H1 (cell line): ENCODE measurements at regions not wholly inside any gene's neighbourhood (a gene's known extent, or its start where the extent isn't known, plus 50 kb on each side); places are given as distances from the start of the nearest gene placed in this dataset.

ENCODE experiments used
- CTCF ChIA-PET: fragments of 300-600 bp; sonication (Branson Sonifier 250); formaldehyde crosslinking; loops from one replicate; lab custom pipeline; 2021; ENCODE audit not compliant: partially characterized antibody; lab: Charles Lee
- POLR2A ChIA-PET: fragments of 300-600 bp; sonication (Branson Sonifier 250); formaldehyde crosslinking; loops from one replicate; lab custom pipeline; 2021; ENCODE audit warnings: inconsistent platforms; ENCODE audit not compliant: partially characterized antibody; lab: Charles Lee
- DNase-seq, 2 experiments: peaks; one replicate each; pipeline versions ENCODE4 v3.0.0 to v3.0.0-alpha.2; 2010 to 2022; ENCODE audit warnings: low spot score in 2 of 2, low read depth in 1 of 2, mixed read lengths in 1 of 2
- FAIRE-seq: peaks from 2 replicates; lab custom pipeline; 2011; peaks lifted over from hg19 to GRCh38; lab: Jason Lieb, UNC
- H2AFZ ChIP-seq: 2 replicates; pipeline ENCODE4 v1.8.1; 2012; ENCODE audit warnings: low read length, inconsistent platforms
- H2AK5ac ChIP-seq: 2 replicates; pipeline ENCODE4 v1.6.1; 2013; ENCODE audit warnings: low read depth, low read length
- H2BK120ac ChIP-seq: replicated peaks from 2 replicates; pipeline ENCODE3; 2013; ENCODE audit warnings: low read depth, low read length, inconsistent platforms
- H2BK12ac ChIP-seq: 2 replicates; pipeline ENCODE4 v1.6.1; 2013; ENCODE audit warnings: low read depth, low read length
- H2BK15ac ChIP-seq: 2 replicates; pipeline ENCODE4 v1.6.1; 2013; ENCODE audit warnings: low read length
- H2BK20ac ChIP-seq: 2 replicates; pipeline ENCODE4 v1.6.1; 2013; ENCODE audit warnings: low read length
- H2BK5ac ChIP-seq: 2 replicates; pipeline ENCODE4 v1.6.1; 2013; ENCODE audit warnings: low read depth, low read length
- H3K14ac ChIP-seq: 2 replicates; pipeline ENCODE4 v1.6.1; 2013; ENCODE audit warnings: inconsistent platforms; ENCODE audit not compliant: insufficient read length
- H3K18ac ChIP-seq: 2 replicates; pipeline ENCODE4 v1.6.1; 2013; ENCODE audit warnings: low read length; ENCODE audit errors: extremely low read depth
- H3K23ac ChIP-seq: 2 replicates; pipeline ENCODE4 v1.6.1; 2013; ENCODE audit warnings: inconsistent platforms; ENCODE audit not compliant: insufficient read length
- H3K23me2 ChIP-seq: 2 replicates; pipeline ENCODE4 v1.6.1; 2013; ENCODE audit warnings: low read depth, low read length
- H3K27ac ChIP-seq: 2 replicates; pipeline ENCODE4 v1.6.1; 2011; ENCODE audit warnings: low read depth, low read length, inconsistent platforms
- H3K27me3 ChIP-seq, 4 experiments: replicated peaks in 1 of 4; 1 replicate in 1 of 4; 2 replicates in 3 of 4; pipeline versions ENCODE4 v1.6.1 to v1.8.1; 2011 to 2013; ENCODE audit warnings: low read length in 3 of 4, mild to moderate bottlenecking in 3 of 4, inconsistent platforms in 2 of 4, mixed read lengths in 2 of 4, moderate library complexity in 1 of 4; ENCODE audit not compliant: control insufficient read depth in 3 of 4, insufficient read depth in 3 of 4; ENCODE audit errors: extremely low read depth in 1 of 4
- H3K36me3 ChIP-seq, 4 experiments: 2 replicates each; pipeline versions ENCODE4 v1.6.1 to v1.8.1; 2011 to 2013; ENCODE audit warnings: mild to moderate bottlenecking in 4 of 4, low read length in 3 of 4, moderate library complexity in 2 of 4, control low read depth in 1 of 4, inconsistent platforms in 1 of 4; ENCODE audit not compliant: insufficient read depth in 4 of 4, control insufficient read depth in 2 of 4
- H3K4ac ChIP-seq: replicated peaks from 2 replicates; pipeline ENCODE3; 2013; ENCODE audit warnings: low read length, low read depth, mixed read lengths, inconsistent platforms; ENCODE audit not compliant: insufficient read length
- H3K4me1 ChIP-seq, 4 experiments: replicated peaks in 1 of 4; 1 replicate in 1 of 4; 2 replicates in 3 of 4; pipeline versions ENCODE4 v1.6.1 to v1.8.1; 2011 to 2013; ENCODE audit warnings: low read length in 3 of 4, inconsistent platforms in 2 of 4, mixed read lengths in 1 of 4; ENCODE audit not compliant: insufficient read depth in 4 of 4, control insufficient read depth in 3 of 4
- H3K4me2 ChIP-seq, 2 experiments: 2 replicates each; pipeline versions ENCODE4 v1.6.1 to v1.8.1; 2011 to 2013; ENCODE audit warnings: low read depth in 2 of 2, low read length in 2 of 2, control low read depth in 1 of 2, inconsistent platforms in 1 of 2, mild to moderate bottlenecking in 1 of 2; ENCODE audit not compliant: insufficient read depth in 1 of 2
- H3K4me3 ChIP-seq, 4 experiments: fragments of 200-600, 300-600 bp in 1 of 4; sonication (generic), shearing (Covaris generic), sonication (Bioruptor Twin) in 1 of 4; 2 replicates each; pipeline versions ENCODE4 v1.5.1 to v1.8.1; 2011 to 2016; ENCODE audit warnings: low read length in 4 of 4, low read depth in 3 of 4, control low read depth in 2 of 4, inconsistent platforms in 2 of 4, mild to moderate bottlenecking in 2 of 4, mixed read lengths in 1 of 4, moderate library complexity in 1 of 4; ENCODE audit not compliant: insufficient read depth in 2 of 4; ENCODE audit errors: extremely low read depth in 1 of 4
- H3K56ac ChIP-seq: replicated peaks from 2 replicates; pipeline ENCODE3; 2013; ENCODE audit warnings: low read depth, mild to moderate bottlenecking, mixed read lengths, low read length, inconsistent platforms; ENCODE audit not compliant: insufficient read length
- H3K79me1 ChIP-seq: 2 replicates; pipeline ENCODE4 v1.6.1; 2013; ENCODE audit warnings: low read depth, low read length, control low read depth
- H3K79me2 ChIP-seq, 2 experiments: 2 replicates each; pipeline versions ENCODE4 v1.6.1 to v1.8.1; 2012 to 2013; ENCODE audit warnings: low read length in 2 of 2, mild to moderate bottlenecking in 2 of 2, inconsistent platforms in 1 of 2; ENCODE audit not compliant: insufficient read depth in 2 of 2, control insufficient read depth in 1 of 2
- H3K9ac ChIP-seq, 4 experiments: replicated peaks in 1 of 4; 1 replicate in 1 of 4; 2 replicates in 3 of 4; pipeline versions ENCODE4 v1.6.1 to v1.8.1; 2011 to 2013; ENCODE audit warnings: low read depth in 3 of 4, low read length in 3 of 4, control low read depth in 2 of 4, mild to moderate bottlenecking in 2 of 4, moderate library complexity in 2 of 4, inconsistent platforms in 1 of 4; ENCODE audit errors: extremely low read depth in 1 of 4
- H3K9me3 ChIP-seq, 2 experiments: 2 replicates each; pipeline versions ENCODE4 v1.6.1 to v1.8.1; 2012 to 2013; ENCODE audit warnings: mild to moderate bottlenecking in 2 of 2, moderate library complexity in 2 of 2, control low read depth in 1 of 2, inconsistent platforms in 1 of 2, low read depth in 1 of 2, low read length in 1 of 2, mixed read lengths in 1 of 2; ENCODE audit not compliant: insufficient read depth in 2 of 2
- H4K20me1 ChIP-seq, 2 experiments: replicated peaks in 1 of 2; 2 replicates each; pipeline versions ENCODE3 to v1.8.1; 2011 to 2013; ENCODE audit warnings: inconsistent platforms in 2 of 2, low read length in 2 of 2, mild to moderate bottlenecking in 1 of 2; ENCODE audit not compliant: insufficient read depth in 2 of 2, control insufficient read depth in 1 of 2
- H4K5ac ChIP-seq: 2 replicates; pipeline ENCODE4 v1.6.1; 2013; ENCODE audit warnings: low read length, low read depth, mixed read lengths, inconsistent platforms; ENCODE audit not compliant: insufficient read length
- H4K8ac ChIP-seq: 2 replicates; pipeline ENCODE4 v1.8.0; 2013; ENCODE audit warnings: mild to moderate bottlenecking, moderate library complexity, low read length, inconsistent platforms; ENCODE audit not compliant: insufficient read depth; ENCODE audit errors: extremely low read depth
- H4K91ac ChIP-seq: replicated peaks from 2 replicates; pipeline ENCODE3; 2013; ENCODE audit warnings: low read length, mixed read lengths, inconsistent platforms; ENCODE audit not compliant: insufficient read length
- ASH2L ChIP-seq: fragments of 200-600, 300-600 bp; sonication (generic); IDR thresholded peaks from one replicate; pipeline ENCODE4 v1.7.1; 2017; ENCODE audit warnings: low read length
- CHD1 ChIP-seq: IDR thresholded peaks from 2 replicates; pipeline ENCODE4 v1.6.1; 2012; ENCODE audit warnings: low read depth, low read length, improper control_type of control experiment
- EGR1 ChIP-seq: IDR thresholded peaks from 2 replicates; pipeline ENCODE4 v1.6.1; 2011; ENCODE audit warnings: low read depth, low read length, borderline replicate concordance
- NANOG ChIP-seq: IDR thresholded peaks from 2 replicates; pipeline ENCODE4 v1.6.1; 2011; ENCODE audit warnings: low read length, low read depth, mild to moderate bottlenecking, inconsistent platforms; ENCODE audit not compliant: insufficient read depth, poor library complexity, severe bottlenecking
- POLR2A ChIP-seq, 2 experiments: IDR thresholded peaks; 1 replicate in 1 of 2; 2 replicates in 1 of 2; pipeline ENCODE4 v1.6.1; 2011; ENCODE audit warnings: low read depth in 2 of 2, low read length in 2 of 2, mild to moderate bottlenecking in 2 of 2; ENCODE audit errors: control extremely low read depth in 1 of 2
- RBBP5 ChIP-seq: IDR thresholded peaks from 2 replicates; pipeline ENCODE4 v1.7.1; 2012; ENCODE audit warnings: low read depth, mild to moderate bottlenecking, inconsistent platforms, low read length, moderate library complexity, borderline replicate concordance
- SIN3A ChIP-seq, 2 experiments: IDR thresholded peaks in 1 of 2; conservative IDR thresholded peaks in 1 of 2; 2 replicates each; pipeline ENCODE4 v1.6.1; 2011 to 2012; ENCODE audit warnings: low read length in 2 of 2, improper control_type of control experiment in 1 of 2, low read depth in 1 of 2, mild to moderate bottlenecking in 1 of 2
- SP4 ChIP-seq: IDR thresholded peaks from 2 replicates; pipeline ENCODE4 v1.6.1; 2012; ENCODE audit warnings: low read length, inconsistent platforms
- SUZ12 ChIP-seq: fragments of 200-600 bp; sonication (generic); IDR thresholded peaks from 2 replicates; pipeline ENCODE4 v1.6.1; 2012; ENCODE audit warnings: mild to moderate bottlenecking, inconsistent platforms, low read length, moderate library complexity, mixed read lengths
- USF2 ChIP-seq: IDR thresholded peaks from 2 replicates; pipeline ENCODE4 v1.6.1; 2011; ENCODE audit warnings: low read length, improper control_type of control experiment
- WGBS, 2 experiments: shearing (Covaris generic) in 1 of 2; methylation state at CpG; one replicate each; pipeline versions ENCODE4 v1.1.6 to v1.1.7; 2013 to 2015; ENCODE audit warnings: low lambda C conversion rate in 2 of 2, mixed read lengths in 2 of 2, inconsistent platforms in 1 of 2, low coverage in 1 of 2, missing lambda C conversion rate in 1 of 2; ENCODE audit not compliant: insufficient replicate concordance in 2 of 2, insufficient coverage in 1 of 2, insufficient read length in 1 of 2; ENCODE audit errors: extremely low coverage in 1 of 2, missing lambda C conversion rate in 1 of 2; 5-methylcytosine and 5-hydroxymethylcytosine counted together
- TF ChIP-seq, protein P1 (sequence below): IDR thresholded peaks from 2 replicates; pipeline ENCODE4 v1.6.1; 2011; ENCODE audit warnings: low read depth, mild to moderate bottlenecking, low read length; ENCODE audit not compliant: insufficient read depth

GRCh38 chr15:72866866-72867616 is 83.5 kb upstream of the ADPGK start:
- H2AK5ac ChIP-seq, result no peak overlapping the region
- H3K27me3 ChIP-seq, result no peaks in the 10 kb centered on the region; a peak in 2 of 7 replicates
- no peak overlapping the region for H3K14ac ChIP-seq
- H4K8ac ChIP-seq, result no peak overlapping the region
- H3K18ac ChIP-seq, result no peak overlapping the region
- H2BK12ac ChIP-seq, result no peak overlapping the region
- H4K91ac ChIP-seq, result no peak overlapping the region
- FAIRE-seq, result no peak
- H2AFZ ChIP-seq, result no peak overlapping the region
- no peaks in the 10 kb centered on the region for H3K36me3 ChIP-seq
- H3K4ac ChIP-seq, result no peak overlapping the region
- H4K20me1 ChIP-seq, result no peaks in the 10 kb centered on the region
- H3K56ac ChIP-seq, result no peak overlapping the region
- H3K9ac ChIP-seq, result no peak overlapping the region
- no peaks in the 10 kb centered on the region; the same call in 1 of the 2 replicates for H3K23me2 ChIP-seq
- no peak overlapping the region for H3K23ac ChIP-seq
- ChIA-PET CTCF (interaction anchor here (0.6 kb wide), 1 partner anchor 18 kb away, joined by 3 read pairs; no protein-coding TSS in a partner anchor), POLR2A (no interaction called here)
- no peaks in the 10 kb centered on the region for H3K79me2 ChIP-seq
- H3K9me3 ChIP-seq, result no peaks in the 10 kb centered on the region
- no peak overlapping the region for H2BK5ac ChIP-seq
- H3K4me3 ChIP-seq, result no peak overlapping the region
- no peaks in the 10 kb centered on the region for H3K4me1 ChIP-seq
- DNase-seq, result peak in 1 of 2 experiments; percentile 35
- no peak overlapping the region for H4K5ac ChIP-seq
- H2BK15ac ChIP-seq, result no peak overlapping the region
- H3K27ac ChIP-seq, result no peak overlapping the region
- WGBS, 2 experiments, result 69% methylated on average over 5 of the region's 5 CpGs; no CpG with 5 or more reads in 1 of the 2 experiments
- H3K4me2 ChIP-seq, result no peak overlapping the region
- no peak overlapping the region for H2BK20ac ChIP-seq
- no peaks in the 10 kb centered on the region for H3K79me1 ChIP-seq
- no peak overlapping the region for H2BK120ac ChIP-seq
- no peak for TF ChIP-seq EGR1
- no peak for TF ChIP-seq SP4
- no peak for TF ChIP-seq NANOG
- TF ChIP-seq POLR2A (IDR thresholded peaks at IDR 0.05; ENCODE audit: control extremely low read depth in 1 of 2, low read depth in 2 of 2, low read length in 2 of 2), result no peak
- no peak for TF ChIP-seq ASH2L
- TF ChIP-seq SUZ12, result no peak
- no peak for TF ChIP-seq RBBP5
- TF ChIP-seq, protein P1, sequence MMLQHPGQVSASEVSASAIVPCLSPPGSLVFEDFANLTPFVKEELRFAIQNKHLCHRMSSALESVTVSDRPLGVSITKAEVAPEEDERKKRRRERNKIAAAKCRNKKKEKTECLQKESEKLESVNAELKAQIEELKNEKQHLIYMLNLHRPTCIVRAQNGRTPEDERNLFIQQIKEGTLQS, result no peak
- TF ChIP-seq CHD1, result no peak
- TF ChIP-seq SIN3A (conservative IDR thresholded peaks at IDR 0.05 in 1 of 2, IDR thresholded peaks at IDR 0.05 in 1 of 2; ENCODE audit: low read depth in 1 of 2, low read length in 2 of 2), result no peak
- no peak for TF ChIP-seq USF2
